IPS DF 6.9 (cell line): ENCODE measurements at regions not wholly inside any gene's neighbourhood (a gene's known extent, or its start where the extent isn't known, plus 50 kb on each side); places are given as distances from the start of the nearest gene placed in this dataset.
"Not testable (repeated sequence)": the region's sequence is repeated elsewhere in the genome, so short reads cannot be mapped to it uniquely, and the experiment has no call there.

Source experiments
- DNase-seq: peaks from one replicate; pipeline ENCODE4 v3.0.0-alpha.2; 2013; ENCODE audit warnings: low read depth, low spot score
- H3K27ac ChIP-seq: one replicate; pipeline ENCODE4 v1.5.1; 2013; ENCODE audit warnings: low read length, control low read depth
- H3K27me3 ChIP-seq: 2 replicates; pipeline ENCODE4 v1.6.1; 2013; ENCODE audit warnings: mild to moderate bottlenecking, low read length; ENCODE audit not compliant: control insufficient read depth, insufficient read depth
- H3K36me3 ChIP-seq: 2 replicates; pipeline ENCODE4 v1.6.1; 2013; ENCODE audit warnings: low read length; ENCODE audit not compliant: control insufficient read depth, insufficient read depth
- H3K4me1 ChIP-seq: 2 replicates; pipeline ENCODE4 v1.6.1; 2013; ENCODE audit warnings: low read length; ENCODE audit not compliant: control insufficient read depth, insufficient read depth
- H3K4me3 ChIP-seq: 2 replicates; pipeline ENCODE4 v1.5.1; 2013; ENCODE audit warnings: mild to moderate bottlenecking, low read length
- H3K9me3 ChIP-seq: 2 replicates; pipeline ENCODE4 v1.6.1; 2013; ENCODE audit warnings: low read length, inconsistent platforms; ENCODE audit not compliant: control insufficient read depth, insufficient read depth
- whole genome bisulfite sequencing: extraction: QIAGEN DNeasy Blood & Tissue Kit; methylation state at CpG from one replicate; pipeline ENCODE4 v1.1.7; 2013; ENCODE audit warnings: mixed read lengths, missing lambda C conversion rate; ENCODE audit not compliant: insufficient read length, insufficient coverage; 5-methylcytosine and 5-hydroxymethylcytosine counted together

DNA sequence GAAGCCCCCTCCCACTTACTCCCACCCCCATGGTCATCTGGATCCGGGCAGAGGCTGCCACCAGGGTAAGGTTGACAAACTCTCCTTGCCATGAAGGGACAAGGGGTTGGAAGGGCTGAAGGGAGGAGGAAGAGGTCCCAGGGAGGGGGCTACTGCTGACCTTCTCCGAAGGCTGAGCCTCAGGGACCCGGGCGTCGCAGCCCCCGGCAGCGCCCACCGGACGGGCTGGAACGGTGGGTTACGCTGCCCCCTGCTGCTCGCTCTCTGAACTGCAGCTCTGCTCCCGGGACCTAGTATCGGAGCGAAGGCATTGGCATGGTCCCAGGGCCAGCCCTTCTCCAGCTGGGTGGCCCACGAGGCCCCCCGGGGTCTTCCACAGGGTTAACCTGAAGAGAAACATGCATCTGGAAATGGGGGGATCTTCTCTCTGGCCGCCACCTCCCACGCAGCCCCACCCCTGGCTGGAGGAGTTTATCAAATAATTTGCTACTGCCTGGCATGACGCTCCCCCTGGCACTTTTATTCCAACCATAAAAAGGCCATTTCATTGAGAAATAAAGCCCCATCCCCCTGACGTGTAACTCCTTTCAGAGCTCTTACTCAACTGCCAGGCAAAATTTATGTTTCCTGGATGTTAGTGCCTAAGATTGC, 70.4 kb upstream of the TARDBP start:
- no peaks in the 10 kb centered on the region for H3K9me3 ChIP-seq
- peak; percentile 37 for DNase-seq
- no peak overlapping the region for H3K4me3 ChIP-seq
- no peak overlapping the region for H3K27ac ChIP-seq
- H3K27me3 ChIP-seq, result no peaks in the 10 kb centered on the region
- no peaks in the 10 kb centered on the region for H3K4me1 ChIP-seq
- no peaks in the 10 kb centered on the region for H3K36me3 ChIP-seq
- WGBS, result no CpG with 5 or more reads among the region's 21 CpGs

DNA sequence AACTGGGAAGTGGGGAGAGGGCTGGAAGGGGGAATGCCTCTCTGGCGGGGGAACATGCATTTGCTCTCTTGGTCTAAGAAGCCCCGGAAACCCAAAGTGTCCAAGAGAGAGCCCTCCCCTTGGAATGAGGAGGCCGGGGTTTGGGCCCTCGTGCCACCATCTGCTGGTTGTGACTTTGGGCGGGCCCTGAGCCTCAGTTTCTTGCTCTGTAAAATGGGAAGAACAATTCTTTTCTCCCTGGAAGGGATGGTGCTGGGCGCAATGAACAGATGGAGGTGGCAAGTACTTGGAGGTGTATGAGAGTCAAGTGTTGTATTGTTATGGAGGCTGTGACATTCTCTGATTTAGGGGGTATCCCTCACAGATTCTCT, 69.9 kb upstream of the TARDBP start:
- no CpG with 5 or more reads among the region's 6 CpGs for WGBS
- H3K27me3 ChIP-seq, result no peaks in the 10 kb centered on the region

DNA sequence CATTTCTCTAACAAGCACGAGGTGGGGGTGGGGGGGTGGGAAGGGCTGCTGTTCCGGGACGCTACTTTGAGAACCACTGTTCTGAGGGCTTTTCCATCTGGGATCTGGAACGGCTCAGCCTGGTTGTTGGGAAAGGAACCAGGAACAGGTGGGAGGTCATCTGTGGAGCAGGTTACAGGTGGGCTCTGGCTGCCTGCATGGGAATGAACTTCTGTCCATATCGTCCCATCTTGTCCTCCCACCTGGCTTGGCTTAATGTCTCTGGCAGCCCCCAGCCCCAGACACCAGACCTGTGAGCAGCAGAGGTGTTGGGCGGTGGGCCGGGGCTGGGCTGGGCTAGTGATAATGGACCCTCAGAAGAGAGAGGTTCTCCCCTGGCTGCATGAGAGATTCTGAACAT, 69.4 kb upstream of the TARDBP start:
- no peak for DNase-seq
- WGBS, result no CpG with 5 or more reads among the region's 7 CpGs
- no peak overlapping the region for H3K4me3 ChIP-seq
- no peaks in the 10 kb centered on the region for H3K36me3 ChIP-seq
- no peaks in the 10 kb centered on the region for H3K4me1 ChIP-seq
- H3K9me3 ChIP-seq, result no peaks in the 10 kb centered on the region
- no peak overlapping the region for H3K27ac ChIP-seq
- H3K27me3 ChIP-seq, result no peaks in the 10 kb centered on the region

More for the DNA sequence above, 69.9 kb upstream of the TARDBP start:
- H3K36me3 ChIP-seq, result no peaks in the 10 kb centered on the region
- no peaks in the 10 kb centered on the region for H3K9me3 ChIP-seq
- no peak overlapping the region for H3K27ac ChIP-seq
- DNase-seq, result no peak
- H3K4me1 ChIP-seq, result no peaks in the 10 kb centered on the region
- H3K4me3 ChIP-seq, result no peak overlapping the region

DNA sequence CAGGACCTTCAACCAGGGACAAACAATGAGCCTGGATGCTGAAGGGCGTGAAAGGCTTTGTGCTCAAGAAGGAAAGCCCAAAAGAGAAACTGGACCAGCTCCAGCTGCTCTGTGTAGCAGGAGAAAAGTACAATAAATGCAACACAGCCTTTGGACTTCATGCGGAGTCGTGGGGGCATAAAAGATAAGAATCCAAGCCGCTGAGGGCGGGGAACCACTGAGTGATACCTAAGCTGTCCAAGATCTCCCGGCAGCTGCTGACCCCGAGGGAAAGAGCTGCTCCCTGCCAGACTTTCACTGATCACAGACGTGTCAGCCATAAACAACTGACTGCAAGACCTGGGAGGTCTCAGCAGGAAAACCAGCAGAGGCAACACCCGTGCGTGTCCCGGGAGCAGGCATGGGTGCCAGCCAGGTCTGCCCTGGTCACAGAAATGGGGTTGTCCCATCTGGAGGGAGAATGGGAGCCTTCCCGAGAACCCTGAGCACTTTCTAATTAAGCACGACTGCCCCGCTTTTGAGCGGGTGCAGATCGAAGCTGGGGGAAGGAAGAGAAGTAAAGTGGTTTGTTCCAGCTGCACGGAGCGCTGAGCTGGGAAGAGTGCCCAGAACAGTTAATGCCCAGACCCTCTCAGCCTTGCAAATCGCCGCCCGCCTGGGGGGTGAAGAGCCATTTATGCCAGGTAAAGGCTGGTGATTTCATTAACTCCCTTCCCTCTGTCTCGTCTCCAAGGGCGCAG, 68.3 kb upstream of the TARDBP start:
- Histone ChIP-seq H3K36me3 (no peaks in the 10 kb centered on the region), H3K9me3 (no peaks in the 10 kb centered on the region), H3K4me3 (no peak overlapping the region), H3K27me3 (no peaks in the 10 kb centered on the region), H3K4me1 (no peaks in the 10 kb centered on the region), H3K27ac (no peak overlapping the region)
- DNase-seq, result no peak
- no CpG with 5 or more reads among the region's 23 CpGs for WGBS

DNA sequence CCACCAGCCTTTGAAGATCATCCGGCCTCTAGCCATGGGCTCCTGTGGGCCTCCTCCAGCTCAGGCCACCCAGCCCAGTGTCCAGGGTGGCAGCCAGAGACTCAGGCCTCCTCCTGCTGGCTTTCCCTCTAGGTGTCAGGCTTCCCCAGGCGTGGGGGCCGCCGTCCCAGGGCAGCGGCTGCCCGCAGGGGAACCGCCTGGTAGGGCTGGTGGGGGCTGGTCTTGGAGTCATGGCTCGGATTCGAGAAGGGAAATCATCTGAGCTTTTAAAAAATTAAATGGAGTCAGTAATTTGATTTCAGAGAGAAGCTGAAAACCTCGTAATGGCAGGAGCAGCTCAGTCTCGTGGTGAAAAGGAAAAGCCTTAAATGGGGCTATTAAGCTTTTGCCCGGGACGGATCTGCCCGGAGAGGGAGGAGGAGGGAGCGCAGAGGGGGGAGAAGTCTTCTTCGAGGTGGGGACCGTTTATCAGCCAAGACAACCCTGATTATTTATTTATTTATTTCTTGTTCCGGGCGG, 66.4 kb upstream of the TARDBP start:
- H3K9me3 ChIP-seq, result no peaks in the 10 kb centered on the region
- no peaks in the 10 kb centered on the region for H3K36me3 ChIP-seq
- no CpG with 5 or more reads among the region's 19 CpGs for WGBS
- no peaks in the 10 kb centered on the region for H3K27me3 ChIP-seq
- no peaks in the 10 kb centered on the region for H3K4me1 ChIP-seq
- DNase-seq, result no peak
- H3K27ac ChIP-seq, result no peak overlapping the region
- H3K4me3 ChIP-seq, result no peak overlapping the region

DNA sequence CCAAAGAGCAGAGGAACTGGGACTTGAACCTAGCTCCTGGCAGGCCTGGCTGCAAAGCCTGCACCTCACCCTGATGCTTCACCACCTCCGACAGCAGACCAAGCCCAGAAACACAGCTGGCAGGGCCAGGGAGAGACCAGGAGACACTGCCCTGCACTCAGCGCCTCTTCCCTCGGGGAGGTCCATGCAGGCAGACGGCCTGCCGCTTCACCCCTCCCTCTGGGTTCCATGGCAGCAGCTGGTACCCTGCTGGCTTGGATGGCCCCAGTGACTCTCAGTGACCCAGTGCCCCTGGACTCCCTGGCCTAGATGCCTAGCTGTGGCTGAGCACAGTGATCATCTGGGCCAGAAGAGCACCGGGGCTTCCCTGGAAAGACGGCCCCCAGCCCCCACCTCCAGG, 65.3 kb upstream of the TARDBP start:
- no peak for DNase-seq
- H3K27me3 ChIP-seq, result no peaks in the 10 kb centered on the region
- H3K27ac ChIP-seq, result no peak overlapping the region
- no peaks in the 10 kb centered on the region for H3K4me1 ChIP-seq
- WGBS, result no CpG with 5 or more reads among the region's 7 CpGs
- H3K9me3 ChIP-seq, result no peaks in the 10 kb centered on the region
- H3K36me3 ChIP-seq, result no peaks in the 10 kb centered on the region
- H3K4me3 ChIP-seq, result no peak overlapping the region

DNA sequence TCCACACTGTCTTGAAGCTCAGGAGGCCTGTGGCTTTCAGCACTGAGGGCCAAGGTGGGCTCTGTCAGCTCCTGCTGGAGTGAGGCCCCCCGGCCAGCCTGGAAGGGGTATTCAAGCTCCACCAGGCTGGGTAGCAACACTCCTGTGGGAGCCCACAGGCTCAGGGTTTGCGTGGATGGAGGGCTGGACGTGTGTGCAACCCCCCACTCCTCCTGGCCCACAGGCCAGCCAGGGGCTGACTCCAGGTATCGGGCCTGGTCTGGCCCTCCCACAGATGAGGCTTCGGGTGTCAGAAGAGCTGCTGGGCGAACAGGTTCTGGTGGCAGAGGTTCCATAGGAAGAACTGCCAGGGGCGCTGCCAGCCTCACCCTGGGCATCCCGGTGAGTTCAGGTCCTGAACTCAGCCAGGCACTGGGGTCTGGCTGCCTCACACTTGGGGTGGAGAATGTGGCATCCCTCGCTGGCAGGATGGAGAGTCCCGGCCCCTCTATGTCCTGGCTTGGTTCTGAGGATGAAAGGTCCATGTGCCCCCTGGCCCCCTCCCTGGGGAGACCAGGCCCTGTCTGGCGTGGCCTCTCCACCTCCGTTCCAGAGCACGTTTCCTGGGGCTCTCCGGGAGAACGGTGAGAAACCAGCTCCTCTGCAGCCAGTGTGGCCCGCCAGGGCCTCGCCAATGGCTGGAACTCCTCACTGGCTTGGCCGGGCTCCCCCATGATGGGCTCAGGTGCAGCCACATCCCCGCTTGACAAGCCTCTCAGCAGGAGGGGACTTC, 64.6 kb upstream of the TARDBP start:
- Histone ChIP-seq H3K4me3 (no peak overlapping the region), H3K27ac (no peak overlapping the region), H3K4me1 (no peaks in the 10 kb centered on the region), H3K9me3 (no peaks in the 10 kb centered on the region), H3K27me3 (no peaks in the 10 kb centered on the region), H3K36me3 (no peaks in the 10 kb centered on the region)
- no peak for DNase-seq
- no CpG with 5 or more reads among the region's 19 CpGs for WGBS

DNA sequence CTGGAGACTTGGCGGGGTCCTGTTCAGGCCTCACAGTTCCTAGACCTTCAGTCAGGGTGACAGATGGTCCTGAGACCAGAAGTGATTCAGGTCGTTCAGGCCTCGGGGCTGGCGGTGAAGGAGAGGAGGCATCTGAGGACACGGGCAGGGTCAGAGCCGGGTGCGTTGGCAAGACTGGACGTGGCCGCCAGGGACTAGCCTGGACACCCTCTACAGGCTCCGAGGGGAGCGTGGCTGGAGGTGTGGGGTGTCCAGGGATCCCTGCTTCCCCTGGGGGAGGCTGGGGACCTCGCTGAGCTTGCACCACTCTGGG, 64.0 kb upstream of the TARDBP start:
- no peak overlapping the region for H3K27ac ChIP-seq
- WGBS, result no CpG with 5 or more reads among the region's 12 CpGs
- no peaks in the 10 kb centered on the region for H3K9me3 ChIP-seq
- H3K4me1 ChIP-seq, result no peaks in the 10 kb centered on the region
- H3K27me3 ChIP-seq, result no peaks in the 10 kb centered on the region
- no peak for DNase-seq
- no peaks in the 10 kb centered on the region for H3K36me3 ChIP-seq
- no peak overlapping the region for H3K4me3 ChIP-seq

DNA sequence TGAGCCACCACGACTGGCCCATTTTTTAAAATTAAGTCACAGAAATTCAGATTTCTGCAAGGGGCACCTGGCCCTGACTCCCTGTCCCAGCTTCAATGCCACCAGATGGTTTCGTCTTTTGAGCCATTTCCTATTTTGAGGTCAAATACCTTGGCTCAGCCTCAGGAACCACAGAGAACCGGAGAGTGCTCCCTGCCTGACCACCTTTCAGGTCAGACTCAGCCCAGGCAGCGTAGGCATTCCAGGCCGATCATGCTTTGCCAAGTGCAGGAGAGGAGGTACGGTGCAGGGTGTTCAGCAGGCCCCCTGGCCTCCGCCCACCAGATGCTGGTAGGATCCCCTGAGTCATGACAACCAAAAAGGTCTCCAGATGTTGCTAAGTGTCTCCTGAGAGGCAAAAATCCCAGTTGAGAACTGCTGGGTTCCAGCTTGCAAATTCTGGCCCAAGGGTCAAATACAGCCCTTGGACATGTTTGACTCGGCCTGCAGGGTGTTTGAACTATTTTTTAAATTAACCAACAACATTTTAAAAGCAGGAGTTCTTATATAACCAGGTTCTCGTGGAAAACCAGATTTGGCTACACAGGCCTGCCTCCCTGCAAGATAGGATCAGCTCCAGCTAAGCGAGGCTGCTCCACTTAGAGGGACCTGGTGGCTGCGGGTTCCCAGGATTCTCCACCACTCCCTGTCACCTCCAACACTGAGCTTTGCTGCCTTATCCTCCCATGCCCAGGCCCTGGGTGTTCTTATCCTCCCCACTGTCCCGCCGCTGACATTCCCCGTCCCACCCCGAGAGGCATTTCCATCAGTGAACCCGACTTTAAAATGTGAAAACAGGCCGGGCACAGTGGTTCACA, 61.9 kb upstream of the TARDBP start:
- H3K27ac ChIP-seq, result no peak overlapping the region
- no peak for DNase-seq
- no peaks in the 10 kb centered on the region for H3K4me1 ChIP-seq
- no peaks in the 10 kb centered on the region for H3K9me3 ChIP-seq
- no CpG with 5 or more reads among the region's 17 CpGs for WGBS
- no peak overlapping the region for H3K4me3 ChIP-seq
- H3K36me3 ChIP-seq, result no peaks in the 10 kb centered on the region
- H3K27me3 ChIP-seq, result no peaks in the 10 kb centered on the region

DNA sequence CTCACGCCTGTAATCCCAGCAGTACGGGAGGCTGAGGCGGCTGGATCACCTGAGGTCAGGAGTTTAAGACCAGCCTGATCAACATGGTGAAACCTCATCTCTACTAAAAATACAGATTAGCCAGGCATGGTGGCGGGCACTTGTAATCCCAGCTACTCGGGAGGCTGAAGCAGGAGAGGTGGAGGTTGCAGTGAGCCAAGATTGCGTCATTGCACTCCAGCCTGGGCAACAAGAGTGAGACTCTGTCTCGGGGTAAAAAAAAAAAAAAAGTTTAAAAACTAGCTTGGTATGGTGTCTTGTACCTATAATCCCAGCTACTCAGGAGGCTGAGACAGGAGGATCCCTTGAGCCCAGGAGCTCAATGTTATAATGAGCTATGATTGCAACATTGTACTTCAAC, 61.2 kb upstream of the TARDBP start:
- not testable (repeated sequence) for H3K27me3 ChIP-seq, H3K9me3 ChIP-seq, H3K27ac ChIP-seq, DNase-seq, H3K36me3 ChIP-seq, H3K4me3 ChIP-seq, H3K4me1 ChIP-seq
- no CpG with 5 or more reads among the region's 7 CpGs for WGBS
